Panc1 (cell line): ENCODE measurements at regions not wholly inside any gene's neighbourhood (a gene's known extent, or its start where the extent isn't known, plus 50 kb on each side); places are given as distances from the start of the nearest gene placed in this dataset.

Source experiments
- POLR2AphosphoS5 ChIP-seq: IDR thresholded peaks from 2 replicates; pipeline ENCODE4 v1.6.1; 2012; ENCODE audit warnings: mild to moderate bottlenecking, low read depth, low read length, moderate library complexity
- REST ChIP-seq, 2 experiments: IDR thresholded peaks; 2 replicates each; pipeline ENCODE4 v1.6.1; 2011 to 2012; ENCODE audit warnings: low read depth in 2 of 2, control low read depth in 1 of 2, low read length in 1 of 2, mild to moderate bottlenecking in 1 of 2, moderate library complexity in 1 of 2; ENCODE audit not compliant: insufficient read depth in 1 of 2
- TF ChIP-seq, protein P1 (sequence below): fragments of 450-650 bp; IDR thresholded peaks from 2 replicates; pipeline ENCODE4 v1.5.1; 2017; ENCODE audit warnings: mild to moderate bottlenecking

GRCh38 chr15:29589416-29589815 lies 232.9 kb downstream of the TJP1 start:
- TF ChIP-seq, protein P1, sequence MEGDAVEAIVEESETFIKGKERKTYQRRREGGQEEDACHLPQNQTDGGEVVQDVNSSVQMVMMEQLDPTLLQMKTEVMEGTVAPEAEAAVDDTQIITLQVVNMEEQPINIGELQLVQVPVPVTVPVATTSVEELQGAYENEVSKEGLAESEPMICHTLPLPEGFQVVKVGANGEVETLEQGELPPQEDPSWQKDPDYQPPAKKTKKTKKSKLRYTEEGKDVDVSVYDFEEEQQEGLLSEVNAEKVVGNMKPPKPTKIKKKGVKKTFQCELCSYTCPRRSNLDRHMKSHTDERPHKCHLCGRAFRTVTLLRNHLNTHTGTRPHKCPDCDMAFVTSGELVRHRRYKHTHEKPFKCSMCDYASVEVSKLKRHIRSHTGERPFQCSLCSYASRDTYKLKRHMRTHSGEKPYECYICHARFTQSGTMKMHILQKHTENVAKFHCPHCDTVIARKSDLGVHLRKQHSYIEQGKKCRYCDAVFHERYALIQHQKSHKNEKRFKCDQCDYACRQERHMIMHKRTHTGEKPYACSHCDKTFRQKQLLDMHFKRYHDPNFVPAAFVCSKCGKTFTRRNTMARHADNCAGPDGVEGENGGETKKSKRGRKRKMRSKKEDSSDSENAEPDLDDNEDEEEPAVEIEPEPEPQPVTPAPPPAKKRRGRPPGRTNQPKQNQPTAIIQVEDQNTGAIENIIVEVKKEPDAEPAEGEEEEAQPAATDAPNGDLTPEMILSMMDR, result no peak
- TF ChIP-seq POLR2AphosphoS5 (no peak), REST (IDR thresholded peaks at IDR 0.05; ENCODE audit: insufficient read depth in 1 of 2, low read depth in 2 of 2, low read length in 1 of 2) (no peak)
